Tibial artery (tissue), 4 donors: ENCODE measurements at regions not wholly inside any gene's neighbourhood (a gene's known extent, or its start where the extent isn't known, plus 50 kb on each side); places are given as distances from the start of the nearest gene placed in this dataset.

ENCODE experiments used
- DNase-seq, 2 donors: peaks; one replicate each; pipeline ENCODE4 v3.0.0-alpha.2; 2019
- H3K27ac ChIP-seq, 2 donors: fragments of 200-600 bp; sonication (generic) in 1 of 2; 1 replicate in 1 of 2; 2 replicates in 1 of 2; pipeline ENCODE4 v1.5.1; 2018 to 2019; ENCODE audit warnings: mild to moderate bottlenecking in 1 of 2
- H3K27me3 ChIP-seq, 2 donors: fragments of 200-600 bp; sonication (generic) in 1 of 2; one replicate each; pipeline versions ENCODE4 v1.5.1 to v1.6.0; 2016 to 2019
- H3K36me3 ChIP-seq, 3 donors: fragments of 200-600 bp; sonication (generic) in 2 of 3; one replicate each; pipeline ENCODE4 v1.5.1; 2016 to 2019; ENCODE audit warnings: mild to moderate bottlenecking in 2 of 3
- H3K4me1 ChIP-seq, 4 donors: fragments of 200-600 bp; sonication (generic) in 2 of 4; 1 replicate in 3 of 4; 2 replicates in 1 of 4; pipeline ENCODE4 v1.5.1; 2016 to 2019
- H3K4me3 ChIP-seq, 2 donors: fragments of 200-600 bp; sonication (generic) in 1 of 2; 1 replicate in 1 of 2; 2 replicates in 1 of 2; pipeline ENCODE4 v1.5.1; 2018 to 2019; ENCODE audit warnings: mild to moderate bottlenecking in 2 of 2
- H3K9me3 ChIP-seq, 3 donors: fragments of 200-600 bp; sonication (generic) in 1 of 3; one replicate each; pipeline ENCODE4 v1.5.1; 2016 to 2019
- CTCF ChIP-seq, 2 experiments: fragments of 200-600 bp in 1 of 2; fragments of 450-650 bp in 1 of 2; IDR thresholded peaks; one replicate each; pipeline ENCODE4 v1.5.1; 2017 to 2019; ENCODE audit warnings: antibody characterized with exemption in 2 of 2, mild to moderate bottlenecking in 1 of 2, moderate library complexity in 1 of 2
- intact Hi-C: fragments of 100-400 bp; cut with DNase I; formaldehyde crosslinking; loops from one replicate; pipeline ENCODE4 v1.15.0; 2023; ENCODE audit warnings: low total_unique reads

- Histone ChIP-seq H3K27ac (no peak overlapping the region), H3K4me1 (no peaks in the 10 kb centered on the region), H3K9me3 (no peaks in the 10 kb centered on the region), H3K27me3 (no peaks in the 10 kb centered on the region), H3K4me3 (no peak overlapping the region), H3K36me3 (no peaks in the 10 kb centered on the region)
- no peak for DNase-seq
- TF ChIP-seq CTCF (IDR thresholded peaks at IDR 0.05): no peak
- intact Hi-C loops: no loop called here
Observed at GRCh38 chr15:47422881-47423665, 294.2 kb upstream of the SEMA6D start.

DNA sequence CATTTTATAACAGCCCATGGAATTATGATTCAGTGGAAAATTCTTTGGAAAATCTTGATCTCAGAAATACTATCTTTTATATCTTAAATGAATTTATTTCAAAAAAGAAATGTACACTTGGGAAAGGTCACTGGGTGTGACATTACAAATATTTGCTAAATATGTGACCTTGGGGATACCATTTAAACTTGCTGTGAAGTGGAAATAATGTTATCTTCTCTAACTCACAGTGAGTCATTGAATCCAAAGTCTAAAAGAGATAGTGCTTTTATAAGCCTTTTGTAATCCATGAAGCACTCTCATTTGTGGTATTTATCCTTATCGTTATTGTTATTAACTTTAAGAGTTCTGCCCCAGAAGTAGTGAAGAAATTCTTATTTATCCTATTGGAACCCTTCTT is 289.8 kb upstream of the SEMA6D start:
- Histone ChIP-seq H3K27me3 (no peaks in the 10 kb centered on the region), H3K4me3 (no peak overlapping the region), H3K27ac (no peak overlapping the region), H3K9me3 (no peaks in the 10 kb centered on the region), H3K36me3 (no peaks in the 10 kb centered on the region), H3K4me1 (no peaks in the 10 kb centered on the region)
- no peak for TF ChIP-seq CTCF (IDR thresholded peaks at IDR 0.05)
- no peak for DNase-seq
- intact Hi-C loops: no loop called here

- H3K27me3 ChIP-seq: no peaks in the 10 kb centered on the region
- no peak overlapping the region for H3K4me3 ChIP-seq
- TF ChIP-seq CTCF (IDR thresholded peaks at IDR 0.05): no peak
- DNase-seq: no peak
- no peaks in the 10 kb centered on the region for H3K4me1 ChIP-seq
- intact Hi-C loops: no loop called here
- H3K9me3 ChIP-seq: no peaks in the 10 kb centered on the region
- H3K36me3 ChIP-seq: no peaks in the 10 kb centered on the region
- H3K27ac ChIP-seq: no peak overlapping the region
Observed at GRCh38 chr15:47429376-47429775, 287.9 kb upstream of the SEMA6D start.

GRCh38 chr15:47431501-47431900 is 285.8 kb upstream of the SEMA6D start:
- peaks cover 0 to 1% (median 0%) of the 10 kb centered on the region in 4 donors for H3K4me1 ChIP-seq
- no peaks in the 10 kb centered on the region for H3K36me3 ChIP-seq
- no peak for DNase-seq
- no peak for TF ChIP-seq CTCF (IDR thresholded peaks at IDR 0.05)
- no peak overlapping the region for H3K4me3 ChIP-seq
- no peaks in the 10 kb centered on the region for H3K27me3 ChIP-seq
- no peaks in the 10 kb centered on the region for H3K9me3 ChIP-seq
- intact Hi-C loops: no loop called here
- H3K27ac ChIP-seq: no peak overlapping the region

DNA sequence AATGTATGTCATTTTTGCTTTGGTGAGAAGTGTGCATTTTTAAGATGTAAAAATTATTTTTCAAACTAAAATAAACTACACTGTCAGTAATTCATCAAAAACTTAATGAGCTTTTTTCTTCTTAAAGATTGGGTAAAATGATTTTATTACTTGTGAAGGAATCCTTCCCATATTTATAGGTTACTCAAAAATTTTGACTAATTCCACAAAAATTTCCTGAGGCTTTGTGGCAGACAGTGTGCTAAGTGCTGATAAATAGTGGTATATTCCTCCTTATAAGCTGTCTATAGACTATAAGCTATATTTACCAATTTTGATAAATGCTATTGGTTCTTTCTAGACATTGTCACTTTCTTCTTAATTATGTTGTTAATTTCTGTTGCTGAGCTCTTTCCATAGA is 284.5 kb upstream of the SEMA6D start:
- Histone ChIP-seq H3K4me3 (no peak overlapping the region), H3K4me1 (peaks cover 0 to 12% (median 0%) of the 10 kb centered on the region in 4 donors), H3K9me3 (no peaks in the 10 kb centered on the region), H3K27ac (no peak overlapping the region), H3K27me3 (no peaks in the 10 kb centered on the region), H3K36me3 (no peaks in the 10 kb centered on the region)
- intact Hi-C loops: no loop called here
- DNase-seq: no peak
- TF ChIP-seq CTCF (IDR thresholded peaks at IDR 0.05): no peak
